Activated naive CD4-positive, alpha-beta T cell (primary cell): ENCODE measurements at regions not wholly inside any gene's neighbourhood (a gene's known extent, or its start where the extent isn't known, plus 50 kb on each side); places are given as distances from the start of the nearest gene placed in this dataset.

Source experiments
- DNase-seq, 4 experiments: peaks; one replicate each; lab custom pipeline; 2025; lab: John Stamatoyannopoulos, UW

DNA sequence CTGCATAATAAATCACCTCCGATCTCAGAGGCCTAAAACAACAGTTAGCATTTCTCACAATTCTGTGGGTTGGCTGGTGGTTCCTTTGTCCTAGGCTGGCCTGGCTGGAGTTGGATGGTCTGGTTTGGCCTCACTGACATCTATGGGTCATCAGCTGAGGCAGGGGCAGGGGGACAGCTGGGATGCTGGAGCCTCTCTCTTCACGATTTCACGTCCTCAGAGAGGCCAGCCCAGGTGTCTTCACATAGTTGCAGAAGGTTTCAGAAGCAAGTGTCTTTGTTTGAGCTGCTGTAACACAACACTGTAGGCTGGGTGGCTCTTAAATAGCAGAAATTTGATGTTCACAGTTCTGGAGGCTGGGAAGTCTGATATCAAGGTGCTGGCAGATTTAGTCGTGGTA, 155.5 kb upstream of the CACNA1E start:
- DNase-seq: no peak

DNA sequence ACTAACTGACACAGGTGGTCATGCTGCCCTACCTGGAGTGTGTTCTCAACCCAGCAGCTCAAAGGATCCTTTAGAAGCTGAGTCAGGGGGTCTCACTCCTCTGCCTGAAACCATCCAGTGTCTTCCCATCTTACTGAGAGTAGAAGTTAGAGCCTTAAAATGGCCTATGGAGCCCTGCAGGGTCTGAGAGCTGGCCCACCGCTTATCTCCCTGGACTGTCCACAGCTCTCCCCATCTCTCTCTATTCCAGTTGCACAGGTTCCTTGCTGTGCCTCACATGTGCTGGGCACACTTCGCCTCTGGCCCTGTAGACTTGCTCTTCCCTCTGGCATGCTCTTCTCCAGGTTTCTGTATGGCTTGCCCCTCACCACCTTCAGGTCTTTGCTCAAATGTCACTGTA, 148.6 kb upstream of the CACNA1E start:
- DNase-seq: no peak

DNA sequence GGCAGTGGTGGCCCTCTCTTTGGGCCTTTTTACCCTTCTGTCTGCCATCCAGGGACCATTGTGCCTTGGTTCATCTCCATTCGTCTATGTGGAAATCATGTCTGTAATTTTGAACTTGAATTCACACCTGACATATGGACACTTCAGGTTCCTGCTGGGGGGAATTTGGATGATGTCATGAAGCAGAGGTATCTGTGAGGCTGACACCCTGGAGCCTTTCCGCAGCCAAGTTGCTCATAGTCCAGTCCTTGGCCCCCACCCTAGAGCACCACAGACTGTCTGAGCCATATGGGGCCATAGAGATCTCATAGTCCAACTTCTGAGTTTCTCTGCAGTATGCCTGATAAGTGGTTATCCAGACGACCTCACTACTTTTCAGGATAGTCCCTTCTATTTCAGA, 147.7 kb upstream of the CACNA1E start:
- DNase-seq: no peak

DNA sequence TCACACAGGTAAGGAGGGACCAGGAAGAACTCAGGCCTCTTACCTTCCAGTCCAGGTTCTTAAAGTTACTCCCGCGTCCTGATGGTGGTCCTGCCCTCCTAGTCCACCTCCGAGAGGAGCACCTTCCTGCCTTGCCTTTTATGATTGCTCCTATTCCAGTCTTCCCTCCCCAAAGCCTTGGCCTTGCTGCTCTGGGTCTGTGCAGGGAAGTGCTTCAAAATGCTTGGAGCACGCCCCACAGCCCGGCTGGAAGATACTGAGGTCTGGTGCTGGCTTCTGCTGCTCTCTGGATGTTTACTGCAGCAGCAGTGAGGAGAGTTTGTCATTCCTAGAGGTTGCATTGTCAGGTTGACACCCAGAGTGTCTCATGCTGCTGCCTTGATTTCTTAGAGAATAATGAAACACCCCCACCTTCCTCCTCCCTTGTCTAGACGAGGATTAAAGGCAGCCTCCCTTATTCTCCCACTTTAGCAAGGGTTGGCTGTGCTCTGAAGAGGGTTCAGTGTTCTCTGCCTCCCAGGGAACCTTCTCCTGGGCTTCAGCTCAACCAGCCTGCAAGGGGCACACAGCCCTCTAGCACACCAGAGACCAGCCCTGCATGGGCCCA, 142.2 kb upstream of the CACNA1E start:
- no peak for DNase-seq

DNA sequence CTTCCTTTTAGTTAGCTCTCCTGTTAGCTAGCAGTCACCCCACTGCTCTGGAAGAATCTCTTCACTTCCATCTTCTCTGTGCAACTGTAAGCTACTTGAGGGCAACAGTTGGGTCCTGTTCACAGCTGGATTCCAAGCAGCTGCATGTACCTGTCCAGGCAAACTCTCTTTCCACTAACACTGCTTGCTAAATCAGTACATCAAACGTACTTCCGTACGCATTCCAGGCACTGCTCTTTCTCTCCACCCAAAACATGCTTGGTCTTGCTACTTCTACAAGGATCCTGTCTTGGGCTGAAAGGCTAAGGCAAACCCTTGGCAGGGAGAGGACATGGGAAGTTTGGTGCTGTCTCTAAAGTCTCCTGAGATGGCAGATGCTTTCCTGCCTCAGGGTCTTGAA, 139.2 kb upstream of the CACNA1E start:
- no peak for DNase-seq

DNA sequence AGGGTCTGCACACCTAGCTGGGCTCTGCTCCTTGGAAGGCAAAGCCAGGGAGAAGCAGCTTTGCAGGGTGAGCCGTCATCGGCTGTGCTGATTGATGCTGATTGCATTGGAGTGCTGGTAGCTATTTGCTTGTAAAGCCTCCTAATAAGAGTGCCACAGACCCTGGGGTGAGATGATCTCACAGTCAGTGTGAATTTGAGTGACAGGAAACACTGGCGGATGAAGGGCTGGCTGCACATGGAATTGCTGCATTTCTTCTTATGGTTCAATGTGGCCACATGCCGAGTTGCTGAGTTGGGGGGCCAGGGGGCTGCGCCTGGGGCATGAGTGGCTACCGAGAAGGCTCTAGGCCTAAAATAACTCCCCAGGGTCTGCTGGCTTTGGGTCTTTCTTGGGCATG, 138.2 kb upstream of the CACNA1E start:
- DNase-seq: no peak

DNA sequence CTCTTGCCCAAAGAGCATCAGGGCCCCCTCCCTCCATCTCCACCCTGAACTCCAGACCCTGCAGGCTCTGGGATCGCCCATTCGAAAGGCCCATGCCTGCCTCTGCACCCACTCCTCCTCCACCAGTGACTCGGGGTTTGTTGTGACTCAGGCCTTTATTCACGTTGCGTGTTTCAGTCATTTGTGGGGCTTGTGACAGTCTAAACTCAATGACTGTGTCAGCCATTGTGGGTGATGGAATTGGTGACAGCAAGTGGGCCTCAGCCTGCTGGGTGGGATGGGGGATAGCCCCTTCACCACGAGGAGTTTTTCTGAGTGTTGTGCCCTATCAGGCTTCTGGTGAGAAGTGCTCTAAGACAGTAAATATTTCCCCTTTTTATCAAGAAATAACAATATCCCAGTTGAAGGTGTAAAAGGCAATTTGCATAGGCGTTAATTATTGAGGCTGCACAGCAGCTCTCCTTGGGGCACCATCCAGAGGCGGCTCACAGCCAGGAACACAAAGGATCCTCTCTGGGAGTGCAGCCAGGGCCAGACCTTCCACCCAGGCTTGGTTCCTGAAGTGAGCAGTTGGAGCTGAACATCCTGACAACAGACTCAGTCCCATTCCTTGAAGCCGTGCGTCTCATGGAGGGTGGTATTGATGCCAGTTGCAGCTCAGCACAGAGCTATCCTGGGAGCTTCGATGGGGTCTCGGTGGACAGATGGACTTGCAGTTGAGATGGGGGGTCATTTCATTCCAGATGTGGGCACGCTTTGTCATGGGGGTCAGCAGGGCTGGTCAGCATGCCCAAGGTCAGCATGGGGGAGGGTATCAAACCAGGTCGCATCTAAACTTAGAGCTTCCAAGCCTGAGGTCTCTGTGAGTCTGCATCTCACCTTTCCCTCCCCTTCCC, 135.6 kb upstream of the CACNA1E start:
- no peak for DNase-seq

DNA sequence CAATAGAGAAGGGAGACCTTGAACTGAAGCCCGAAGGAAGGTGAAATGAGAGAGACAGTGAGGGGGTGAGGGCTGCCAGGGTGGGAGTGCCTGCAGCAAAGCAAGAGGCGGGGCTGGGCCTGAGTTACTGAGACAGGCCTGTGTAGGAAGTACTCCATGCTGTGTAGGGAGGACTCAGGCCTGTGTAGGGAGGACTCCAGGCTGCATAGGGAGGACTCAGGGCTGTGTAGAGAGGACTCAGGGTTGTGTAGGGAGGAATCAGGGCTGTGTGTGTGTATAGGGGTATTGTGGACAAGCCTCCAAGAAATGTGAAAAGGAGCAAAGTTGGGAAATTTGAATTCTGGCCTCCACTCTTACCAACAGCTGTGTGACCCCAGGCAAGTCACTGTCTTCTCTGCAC, 133.8 kb upstream of the CACNA1E start:
- no peak for DNase-seq

DNA sequence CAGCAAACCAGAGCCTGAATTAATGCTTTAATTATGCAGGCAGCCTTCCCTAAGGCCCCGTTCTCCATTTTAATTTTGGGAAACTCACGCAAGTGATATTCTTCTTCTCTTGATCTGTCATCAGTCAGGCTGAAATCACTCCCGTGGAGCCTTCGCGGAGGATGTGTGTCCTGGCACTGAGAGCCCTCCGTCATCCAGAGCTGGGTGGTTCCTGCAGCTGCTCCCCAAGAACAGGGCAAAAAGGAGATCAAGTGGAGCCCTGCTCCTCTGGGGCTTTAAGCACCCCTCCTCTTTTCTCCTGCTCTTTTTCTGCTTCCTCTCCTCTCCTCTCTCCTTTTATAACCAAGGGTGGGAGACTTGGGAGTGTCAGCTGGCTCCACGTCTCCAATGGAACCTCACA, 133.2 kb upstream of the CACNA1E start:
- no peak for DNase-seq

DNA sequence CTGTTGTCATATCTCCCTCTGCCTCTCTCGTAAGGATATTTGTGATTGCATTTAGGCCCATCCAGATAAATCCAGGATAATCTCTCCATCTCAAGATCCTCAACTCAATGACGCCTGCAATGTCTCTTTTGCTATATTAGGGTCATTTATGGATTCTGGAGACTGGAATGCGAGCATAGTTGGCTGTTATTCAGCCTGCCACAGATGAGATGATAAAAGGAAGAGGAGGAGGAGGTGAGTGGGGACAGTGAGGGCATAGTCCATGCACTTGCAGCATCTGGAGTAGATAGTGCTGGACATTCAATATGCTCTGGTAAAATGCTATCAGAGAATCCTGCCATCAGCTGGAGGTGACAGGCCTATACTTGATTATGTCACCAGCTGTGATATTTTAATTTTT, 131.6 kb upstream of the CACNA1E start:
- no peak for DNase-seq

DNA sequence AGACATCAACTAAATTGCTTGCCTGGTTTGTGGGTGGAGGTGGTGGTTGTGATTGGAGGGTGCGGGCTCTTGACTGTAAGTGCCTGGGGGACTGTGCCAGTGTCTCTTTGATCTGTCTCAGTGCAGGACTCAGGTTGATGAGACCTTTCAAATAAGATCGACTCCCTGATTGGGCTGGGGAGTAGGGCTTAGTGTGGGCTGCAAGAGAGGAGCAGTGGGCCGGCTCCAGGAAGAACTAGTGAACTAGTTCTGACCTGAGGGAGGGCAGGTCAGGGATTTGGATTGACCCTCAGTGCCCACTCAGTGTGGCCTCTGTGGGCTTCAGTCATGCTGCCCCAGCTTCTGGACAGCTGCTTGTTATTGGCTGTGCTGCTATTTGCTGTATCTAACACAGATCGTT, 130.6 kb upstream of the CACNA1E start:
- no peak for DNase-seq

DNA sequence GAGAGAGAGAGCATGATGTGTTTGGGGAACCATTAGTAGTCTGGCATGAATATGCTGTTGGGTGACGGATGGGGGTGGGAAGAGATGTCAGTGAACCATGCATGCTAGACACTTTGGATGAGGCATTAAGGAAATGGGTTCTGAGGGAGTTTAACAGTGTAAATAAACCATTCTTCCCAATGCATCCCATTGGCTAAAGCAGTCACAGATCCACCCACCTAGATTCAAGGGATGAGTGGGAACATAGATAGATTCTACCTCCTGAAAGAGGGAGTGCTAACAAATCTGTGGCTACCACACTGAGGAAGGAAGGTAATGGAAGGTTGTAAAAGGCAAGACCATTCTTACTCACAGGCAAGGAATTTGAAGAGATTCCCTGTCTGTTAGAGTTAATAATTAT, 129.8 kb upstream of the CACNA1E start:
- DNase-seq: no peak

DNA sequence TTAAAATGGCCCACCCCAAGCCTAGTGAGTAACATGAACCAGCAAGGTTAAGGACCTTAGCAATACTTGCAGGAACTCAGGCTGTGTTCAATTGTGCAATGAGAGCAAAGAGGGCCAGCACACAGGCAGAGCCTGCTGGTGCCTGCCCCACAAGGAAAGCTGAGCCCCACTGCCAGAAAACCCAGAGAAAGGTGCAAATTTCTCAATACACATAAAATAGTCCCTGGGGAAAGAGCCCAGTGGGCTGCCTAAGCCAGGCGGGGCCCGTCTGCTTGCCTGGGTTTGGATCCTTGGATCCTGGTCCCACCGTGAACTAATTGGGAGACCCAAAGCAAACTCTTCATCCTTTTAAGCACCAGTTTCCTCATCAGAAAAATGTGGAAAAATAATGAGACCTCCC, 128.5 kb upstream of the CACNA1E start:
- no peak for DNase-seq

DNA sequence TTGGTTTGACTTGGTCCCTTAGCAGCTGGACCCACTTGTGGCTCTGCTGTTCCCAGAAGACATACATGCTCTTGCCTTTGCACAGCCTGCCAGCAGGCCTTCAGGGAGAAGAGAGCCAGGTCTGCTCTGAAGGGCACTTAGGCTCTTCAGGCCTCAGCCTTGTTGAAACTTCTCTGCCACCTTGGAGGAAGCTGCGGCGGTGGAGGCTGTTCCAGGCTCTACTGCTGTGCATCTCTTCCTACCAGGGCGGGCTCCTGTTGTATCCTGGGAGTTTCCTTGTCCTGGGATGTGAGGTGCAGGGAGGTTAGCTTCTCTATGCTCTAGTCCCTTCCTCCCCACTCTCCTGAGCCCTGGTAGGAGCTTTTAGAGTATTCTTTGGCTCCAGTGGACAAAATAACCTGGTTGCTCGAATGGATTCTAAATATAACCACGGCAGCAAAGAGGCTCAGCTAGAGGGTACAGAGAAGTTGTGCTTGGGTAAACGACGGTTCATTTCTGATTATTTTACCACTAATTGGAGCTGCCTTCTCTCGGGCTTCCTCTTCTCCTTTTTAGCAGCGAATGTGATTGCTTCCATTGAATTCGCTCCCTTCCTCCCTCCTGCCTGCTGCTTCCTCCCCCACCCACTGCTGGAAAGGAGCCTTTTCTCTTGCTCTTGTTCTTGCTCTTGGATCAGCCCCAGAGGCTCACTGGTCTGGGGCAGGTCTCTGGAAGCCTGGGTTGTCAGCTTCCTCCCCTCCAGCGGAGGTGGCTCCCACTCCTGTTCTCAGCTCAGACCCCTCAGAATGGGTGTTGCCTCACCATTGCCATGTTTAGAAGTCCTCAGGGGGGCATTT, 126.6 kb upstream of the CACNA1E start:
- no peak for DNase-seq

DNA sequence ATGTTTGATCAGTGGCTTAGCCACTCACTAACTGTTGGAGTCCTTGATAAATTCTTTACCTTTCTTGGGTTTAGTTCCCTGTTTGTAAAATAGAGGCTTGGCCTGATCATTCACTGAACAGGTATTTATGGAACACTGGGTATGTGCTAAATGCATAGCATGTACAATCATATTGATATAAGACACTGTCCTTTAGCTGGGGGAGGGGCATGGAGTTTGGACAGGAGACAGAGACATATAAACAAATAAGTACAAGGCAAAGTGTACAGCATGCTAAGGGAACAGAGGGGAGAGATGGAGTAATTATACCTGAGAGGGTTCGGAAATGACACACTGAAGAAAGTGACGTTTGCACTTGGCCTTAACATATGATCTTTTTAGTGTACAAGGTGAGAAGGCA, 124.3 kb upstream of the CACNA1E start:
- DNase-seq: no peak

DNA sequence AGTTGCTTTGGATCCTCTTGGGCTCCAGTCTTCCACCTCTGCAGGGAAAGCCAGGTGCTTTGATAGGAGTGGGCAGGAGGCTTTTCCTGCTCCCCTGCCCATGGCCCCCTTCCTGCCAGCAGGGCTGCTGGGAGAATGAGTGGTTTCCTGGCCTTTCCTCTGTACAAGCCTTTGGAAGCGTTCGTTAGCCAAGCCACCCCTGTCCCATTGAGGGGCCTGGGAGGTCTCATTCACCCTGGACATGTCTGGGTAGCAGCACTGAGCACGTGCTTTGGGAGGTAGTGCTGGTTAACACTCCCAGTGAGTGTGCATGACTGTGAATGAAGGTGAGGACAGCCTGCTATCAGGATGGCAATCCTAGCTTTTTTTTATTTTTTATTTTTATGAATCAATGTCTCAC, 118.5 kb upstream of the CACNA1E start:
- DNase-seq: no peak

DNA sequence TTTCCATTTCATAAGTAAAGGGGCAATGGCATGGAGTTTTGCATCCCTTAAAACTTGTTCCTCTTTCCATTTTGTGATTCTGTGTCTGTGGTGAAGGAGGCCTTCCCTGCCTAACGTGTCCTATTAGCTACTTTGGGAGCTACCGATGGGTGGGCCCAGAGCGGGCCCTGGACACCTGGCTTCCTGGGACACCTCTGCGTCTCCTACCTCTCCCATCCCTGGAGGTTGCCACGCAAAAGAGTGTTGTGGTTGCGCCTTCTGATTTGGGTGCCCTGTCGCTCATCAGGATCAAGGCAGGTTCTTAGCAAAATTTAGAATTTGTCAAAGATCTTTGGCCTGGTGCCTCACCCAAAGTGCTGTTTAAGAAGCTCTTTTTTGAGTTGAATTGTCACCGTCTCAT, 116.4 kb upstream of the CACNA1E start:
- no peak for DNase-seq

DNA sequence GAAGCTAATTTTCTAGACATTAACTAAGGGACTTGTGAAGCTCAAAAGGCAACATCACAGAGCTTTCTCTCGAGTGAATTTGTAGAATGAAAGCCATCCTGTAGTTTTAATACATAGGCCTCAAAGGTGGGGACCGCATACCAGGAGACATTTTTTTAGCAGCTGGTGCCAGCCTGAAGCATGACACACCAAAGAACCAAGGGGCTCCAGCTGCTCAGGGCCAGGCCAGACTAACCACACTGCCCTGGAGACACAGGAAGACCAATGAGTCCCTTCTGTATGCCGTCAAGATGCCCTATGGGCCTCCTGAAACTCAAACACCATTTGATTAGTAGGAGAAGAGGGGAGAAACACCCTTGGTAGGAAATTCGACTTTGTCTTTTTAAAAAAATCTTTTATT, 113.9 kb upstream of the CACNA1E start:
- DNase-seq: no peak

DNA sequence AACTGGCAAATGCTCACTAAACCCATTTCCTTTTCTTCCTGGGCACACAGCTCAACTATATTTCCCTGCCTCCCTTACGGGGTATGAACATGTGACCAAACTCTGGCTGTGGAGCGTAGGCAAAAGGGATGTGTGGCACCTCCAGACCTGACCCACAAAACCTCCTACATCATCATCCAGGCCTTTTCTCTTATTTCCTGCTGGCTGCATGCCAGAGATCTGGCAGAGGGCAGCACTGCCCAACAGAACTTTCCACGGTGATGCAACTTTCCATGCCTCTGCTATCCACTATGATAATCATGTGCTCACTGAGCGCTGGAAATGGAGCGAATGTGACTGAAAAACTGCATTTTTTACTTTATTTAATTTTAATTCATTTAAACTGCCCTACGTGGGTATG, 99.6 kb upstream of the CACNA1E start:
- no peak for DNase-seq

DNA sequence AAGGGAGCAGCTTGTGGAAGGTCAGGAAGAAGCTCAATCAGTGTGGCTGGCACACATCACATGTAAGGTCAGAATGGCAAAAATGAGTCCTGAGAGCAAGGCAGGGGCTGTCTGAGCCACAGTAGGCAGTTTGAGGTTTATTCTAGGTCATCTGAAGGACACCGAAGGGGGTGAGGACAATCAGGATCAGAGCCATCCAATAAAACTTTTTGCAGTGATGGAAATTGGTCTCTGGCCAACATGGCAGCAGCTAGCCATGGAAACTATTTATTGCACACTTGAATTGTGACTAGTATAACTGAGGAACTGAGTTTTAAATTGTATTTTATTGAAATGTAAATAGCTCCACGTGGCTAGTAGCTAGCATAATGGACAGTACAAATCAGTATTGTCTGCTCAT, 97.0 kb upstream of the CACNA1E start:
- DNase-seq: no peak

DNA sequence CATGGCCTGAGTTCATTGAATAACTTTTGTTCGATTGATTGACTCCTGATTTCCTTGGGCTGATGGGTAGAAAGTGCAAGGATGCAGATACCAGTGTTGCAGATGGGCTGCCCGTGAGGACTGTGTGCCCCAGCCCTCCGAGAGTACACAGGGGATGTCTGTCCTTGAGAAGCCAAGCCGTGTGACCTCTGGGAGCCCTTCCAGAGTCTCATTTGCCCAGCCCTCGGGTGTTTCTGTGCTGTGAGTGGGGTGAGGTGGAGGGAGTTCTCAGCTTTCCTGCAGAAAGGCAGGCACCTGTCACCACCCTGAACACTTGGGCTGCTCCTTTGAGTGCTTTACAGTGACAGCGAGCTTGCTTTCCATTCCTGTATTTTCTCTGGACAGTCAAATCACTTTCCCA, 96.4 kb upstream of the CACNA1E start:
- no peak for DNase-seq

DNA sequence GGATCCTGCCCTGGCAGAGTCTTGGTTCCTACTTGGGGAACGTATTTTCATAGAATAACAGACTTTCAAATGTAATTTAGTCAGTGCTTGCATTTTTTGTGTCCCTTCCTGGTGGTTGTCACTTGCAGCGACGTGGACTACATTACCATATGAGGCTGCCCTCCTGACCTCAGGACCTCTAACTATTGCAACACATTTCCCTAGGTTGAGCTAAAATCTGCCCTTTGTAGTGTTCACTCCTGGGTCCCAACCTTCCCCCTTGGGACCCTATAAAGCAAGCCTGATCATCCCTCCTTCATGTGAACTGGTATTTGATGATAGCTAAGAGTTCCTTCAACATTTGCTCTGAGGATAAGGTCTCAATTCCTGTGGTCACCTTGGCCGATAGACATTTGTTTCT, 95.6 kb upstream of the CACNA1E start:
- no peak for DNase-seq
